ENCODE measurements at regions not wholly inside any gene's neighbourhood (a gene's known extent, or its start where the extent isn't known, plus 50 kb on each side); places are given as distances from the start of the nearest gene placed in this dataset.

DNA sequence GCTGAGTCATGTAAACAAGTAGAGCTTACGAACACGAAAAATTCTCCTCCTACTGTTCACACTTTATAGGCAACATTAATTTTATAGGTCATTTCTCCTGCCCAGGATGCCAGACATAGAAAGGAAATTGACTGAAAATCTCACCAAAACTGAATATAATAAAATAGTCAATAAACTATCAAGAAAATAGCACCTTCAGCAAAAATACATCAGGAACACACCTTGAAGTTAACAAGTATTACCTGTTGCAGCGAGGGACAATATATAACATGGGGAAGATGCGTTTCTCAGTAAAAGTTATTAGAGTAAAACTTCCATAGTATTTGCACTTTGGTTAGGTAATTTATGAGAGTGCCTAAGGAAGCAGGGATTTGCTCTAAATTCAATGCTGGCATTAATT, 344.6 kb downstream of the KCNJ3 start:
- no peak for TF ChIP-seq POLR2A (IDR thresholded peaks at IDR 0.05)
- TF ChIP-seq CTCF (IDR thresholded peaks at IDR 0.05) = no peak
